Keratinocyte (primary cell): ENCODE measurements at regions not wholly inside any gene's neighbourhood (a gene's known extent, or its start where the extent isn't known, plus 50 kb on each side); places are given as distances from the start of the nearest gene placed in this dataset.

ENCODE experiments used
- DNase-seq: peaks from one replicate; pipeline ENCODE4 v3.0.0-alpha.2; 2011; ENCODE audit warnings: low read depth, missing footprints, low spot score
- FAIRE-seq: peaks from 2 replicates; lab custom pipeline; 2011; peaks lifted over from hg19 to GRCh38; lab: Jason Lieb, UNC
- H2AFZ ChIP-seq: 2 replicates; pipeline ENCODE4 v1.6.0; 2012; ENCODE audit warnings: low read length, control low read depth, inconsistent platforms; ENCODE audit not compliant: control insufficient read depth
- H3K27ac ChIP-seq: 2 replicates; pipeline ENCODE4 v1.5.1; 2011; ENCODE audit warnings: low read length; ENCODE audit not compliant: control insufficient read depth, insufficient read depth
- H3K27me3 ChIP-seq: 3 replicates; pipeline ENCODE4 v1.6.0; 2011; ENCODE audit warnings: low read length; ENCODE audit not compliant: control insufficient read depth, insufficient read depth; ENCODE audit errors: extremely low read depth
- H3K36me3 ChIP-seq, 2 experiments: 2 replicates in 1 of 2; 3 replicates in 1 of 2; pipeline ENCODE4 v1.5.1; 2011; ENCODE audit warnings: low read length in 2 of 2, mild to moderate bottlenecking in 1 of 2; ENCODE audit not compliant: control insufficient read depth in 2 of 2, insufficient read depth in 2 of 2; ENCODE audit errors: extremely low read depth in 1 of 2
- H3K4me1 ChIP-seq: 3 replicates; pipeline ENCODE4 v1.5.1; 2011; ENCODE audit warnings: low read length; ENCODE audit not compliant: control insufficient read depth, insufficient read depth; ENCODE audit errors: extremely low read depth
- H3K4me2 ChIP-seq: 3 replicates; pipeline ENCODE4 v1.6.0; 2011; ENCODE audit warnings: low read depth, low read length; ENCODE audit not compliant: control insufficient read depth, insufficient read depth; ENCODE audit errors: extremely low read depth
- H3K4me3 ChIP-seq, 3 experiments: fragments of 200-600 bp in 1 of 3; sonication (generic) in 1 of 3; 2 replicates in 2 of 3; 3 replicates in 1 of 3; pipeline ENCODE4 v1.5.1; 2011 to 2016; ENCODE audit warnings: low read length in 3 of 3, mild to moderate bottlenecking in 3 of 3, control low read depth in 2 of 3, inconsistent platforms in 1 of 3, low read depth in 1 of 3, mixed read lengths in 1 of 3, mixed run types in 1 of 3, moderate library complexity in 1 of 3; ENCODE audit not compliant: control insufficient read depth in 2 of 3, insufficient read depth in 2 of 3; ENCODE audit errors: extremely low read depth in 1 of 3
- H3K79me2 ChIP-seq: 2 replicates; pipeline ENCODE4 v1.6.0; 2012; ENCODE audit warnings: low read length; ENCODE audit not compliant: control insufficient read depth, insufficient read depth
- H3K9ac ChIP-seq: 3 replicates; pipeline ENCODE4 v1.6.0; 2011; ENCODE audit warnings: low read length; ENCODE audit not compliant: control insufficient read depth, insufficient read depth; ENCODE audit errors: extremely low read depth
- H3K9me1 ChIP-seq: 3 replicates; pipeline ENCODE4 v1.6.0; 2011; ENCODE audit warnings: low read length; ENCODE audit not compliant: control insufficient read depth, insufficient read depth; ENCODE audit errors: extremely low read depth
- H3K9me3 ChIP-seq: 2 replicates; pipeline ENCODE4 v1.5.1; 2012; ENCODE audit warnings: low read depth, low read length; ENCODE audit not compliant: control insufficient read depth
- H4K20me1 ChIP-seq: 3 replicates; pipeline ENCODE4 v1.6.0; 2011; ENCODE audit warnings: low read length; ENCODE audit not compliant: control insufficient read depth, insufficient read depth; ENCODE audit errors: extremely low read depth
- EZH2 ChIP-seq: IDR thresholded peaks from one replicate; pipeline ENCODE4 v1.6.1; 2012; ENCODE audit warnings: inconsistent platforms, mild to moderate bottlenecking, low read length, moderate library complexity
- dilution Hi-C: fragments of 300-500 bp; cut with MboI; formaldehyde crosslinking; loops from one replicate; pipeline ENCODE4 v1.7.0; 2020; ENCODE audit warnings: low sequenced_read_pairs; ENCODE audit not compliant: extremely low pct_ligation_motif_present
- TF ChIP-seq, protein P1 (sequence below), 3 experiments: IDR thresholded peaks in 1 of 3; conservative IDR thresholded peaks in 1 of 3; optimal IDR thresholded peaks in 1 of 3; 2 replicates in 2 of 3; 3 replicates in 1 of 3; pipeline versions ENCODE3 to v1.5.1; 2011; ENCODE audit warnings: low read length in 3 of 3, mild to moderate bottlenecking in 3 of 3, moderate library complexity in 2 of 3, control low read depth in 1 of 3, inconsistent platforms in 1 of 3; ENCODE audit not compliant: insufficient read depth in 2 of 3; ENCODE audit errors: extremely low read depth in 1 of 3

DNA sequence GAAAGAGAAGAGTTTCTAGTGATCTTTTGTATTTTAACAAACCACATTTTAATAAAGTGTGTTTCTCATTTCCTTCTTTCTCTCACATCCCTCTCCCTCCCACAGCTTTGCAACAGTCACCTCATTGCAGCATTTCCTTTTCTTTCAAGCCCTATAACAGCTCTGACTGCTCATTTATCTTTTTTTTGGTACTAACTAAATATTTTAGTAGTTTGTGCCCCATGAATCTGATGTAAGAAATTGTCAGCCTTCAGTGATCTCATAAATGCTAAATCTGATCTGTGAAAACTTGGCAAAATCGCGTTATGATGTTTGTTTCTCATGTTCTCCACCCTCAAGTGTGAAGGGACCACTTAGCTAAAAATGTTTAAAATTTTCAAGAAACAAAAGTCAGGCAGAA lies 258.5 kb upstream of the SLIT2 start:
- H3K9me3 ChIP-seq: no peaks in the 10 kb centered on the region
- H2AFZ ChIP-seq: no peak overlapping the region
- H3K9me1 ChIP-seq: no peaks in the 10 kb centered on the region
- no peaks in the 10 kb centered on the region for H4K20me1 ChIP-seq
- H3K4me1 ChIP-seq: no peaks in the 10 kb centered on the region
- no peaks in the 10 kb centered on the region for H3K79me2 ChIP-seq
- no peak overlapping the region for H3K27ac ChIP-seq
- no peak overlapping the region for H3K9ac ChIP-seq
- no peak for DNase-seq
- FAIRE-seq: no peak
- TF ChIP-seq EZH2: no peak
- TF ChIP-seq, protein P1, sequence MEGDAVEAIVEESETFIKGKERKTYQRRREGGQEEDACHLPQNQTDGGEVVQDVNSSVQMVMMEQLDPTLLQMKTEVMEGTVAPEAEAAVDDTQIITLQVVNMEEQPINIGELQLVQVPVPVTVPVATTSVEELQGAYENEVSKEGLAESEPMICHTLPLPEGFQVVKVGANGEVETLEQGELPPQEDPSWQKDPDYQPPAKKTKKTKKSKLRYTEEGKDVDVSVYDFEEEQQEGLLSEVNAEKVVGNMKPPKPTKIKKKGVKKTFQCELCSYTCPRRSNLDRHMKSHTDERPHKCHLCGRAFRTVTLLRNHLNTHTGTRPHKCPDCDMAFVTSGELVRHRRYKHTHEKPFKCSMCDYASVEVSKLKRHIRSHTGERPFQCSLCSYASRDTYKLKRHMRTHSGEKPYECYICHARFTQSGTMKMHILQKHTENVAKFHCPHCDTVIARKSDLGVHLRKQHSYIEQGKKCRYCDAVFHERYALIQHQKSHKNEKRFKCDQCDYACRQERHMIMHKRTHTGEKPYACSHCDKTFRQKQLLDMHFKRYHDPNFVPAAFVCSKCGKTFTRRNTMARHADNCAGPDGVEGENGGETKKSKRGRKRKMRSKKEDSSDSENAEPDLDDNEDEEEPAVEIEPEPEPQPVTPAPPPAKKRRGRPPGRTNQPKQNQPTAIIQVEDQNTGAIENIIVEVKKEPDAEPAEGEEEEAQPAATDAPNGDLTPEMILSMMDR (optimal IDR thresholded peaks at IDR 0.05 in 1 of 3, IDR thresholded peaks at IDR 0.05 in 1 of 3, conservative IDR thresholded peaks at IDR 0.05 in 1 of 3; ENCODE audit: extremely low read depth in 1 of 3, insufficient read depth in 2 of 3, low read length in 3 of 3): no peak
- dilution Hi-C loops: no loop called here
- H3K27me3 ChIP-seq: no peaks in the 10 kb centered on the region
- H3K4me3 ChIP-seq: no peak overlapping the region
- H3K36me3 ChIP-seq: no peaks in the 10 kb centered on the region
- H3K4me2 ChIP-seq: no peak overlapping the region

DNA sequence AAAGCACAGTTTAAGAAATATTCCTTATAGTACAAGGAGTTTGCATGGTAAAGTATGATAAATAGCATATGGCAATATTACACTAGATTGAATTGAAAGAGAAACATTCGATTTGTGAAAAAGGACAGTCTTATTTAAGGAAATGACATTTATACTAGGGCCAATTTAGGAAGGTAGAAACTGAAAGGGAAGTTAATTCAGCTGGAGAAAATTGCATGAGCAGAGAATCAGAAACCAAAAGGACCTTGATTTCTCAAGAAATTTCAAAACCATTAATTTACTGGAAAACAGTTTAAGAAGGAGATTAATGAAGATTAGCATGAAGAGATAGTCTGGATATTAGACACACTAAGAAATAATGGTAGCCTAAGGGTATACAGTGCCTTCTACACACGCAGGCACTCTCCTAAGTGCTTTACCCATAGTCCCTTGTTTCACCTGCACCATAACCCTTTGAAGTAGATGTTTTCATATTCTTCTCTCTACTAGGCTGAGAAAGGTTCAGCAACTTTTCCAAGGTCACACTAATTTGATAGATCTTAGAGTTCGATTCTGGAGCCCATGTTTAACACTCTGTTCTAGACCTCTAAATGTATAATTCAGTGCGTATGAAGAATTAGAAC lies 259.1 kb upstream of the SLIT2 start:
- H3K79me2 ChIP-seq: no peaks in the 10 kb centered on the region
- FAIRE-seq (no peak), DNase-seq (no peak)
- H3K27ac ChIP-seq: no peak overlapping the region
- no peaks in the 10 kb centered on the region for H4K20me1 ChIP-seq
- H3K9ac ChIP-seq: no peak overlapping the region
- no peaks in the 10 kb centered on the region for H3K36me3 ChIP-seq
- H3K4me2 ChIP-seq: no peak overlapping the region
- no peaks in the 10 kb centered on the region for H3K9me1 ChIP-seq
- no peak for TF ChIP-seq EZH2
- TF ChIP-seq, protein P1 (optimal IDR thresholded peaks at IDR 0.05 in 1 of 3, IDR thresholded peaks at IDR 0.05 in 1 of 3, conservative IDR thresholded peaks at IDR 0.05 in 1 of 3; ENCODE audit: extremely low read depth in 1 of 3, insufficient read depth in 2 of 3, low read length in 3 of 3): no peak
- dilution Hi-C loops: no loop called here
- H3K4me3 ChIP-seq: no peak overlapping the region
- no peaks in the 10 kb centered on the region for H3K4me1 ChIP-seq
- no peaks in the 10 kb centered on the region for H3K9me3 ChIP-seq
- H2AFZ ChIP-seq: no peak overlapping the region
- H3K27me3 ChIP-seq: no peaks in the 10 kb centered on the region
